AG10803 (cell line): ENCODE measurements at regions not wholly inside any gene's neighbourhood (a gene's known extent, or its start where the extent isn't known, plus 50 kb on each side); places are given as distances from the start of the nearest gene placed in this dataset.

ENCODE experiments used
- DNase-seq: peaks from one replicate; pipeline ENCODE4 v3.0.0; 2010; ENCODE audit warnings: low read depth
- H3K4me3 ChIP-seq: 2 replicates; pipeline ENCODE4 v1.5.1; 2011; ENCODE audit warnings: mild to moderate bottlenecking, low read length, control low read depth
- CTCF ChIP-seq: conservative IDR thresholded peaks from 2 replicates; pipeline ENCODE4 v1.5.1; 2011; ENCODE audit warnings: mild to moderate bottlenecking, low read length, control low read depth, inconsistent platforms

- TF ChIP-seq CTCF, result no peak
- no peak for DNase-seq
- no peak overlapping the region for H3K4me3 ChIP-seq
Measured at GRCh38 chr2:16045653-16046352, 105.5 kb downstream of the MYCN start.

GRCh38 chr2:16044946-16045456, 104.7 kb downstream of the MYCN start:
- no peak for TF ChIP-seq CTCF
- no peak overlapping the region for H3K4me3 ChIP-seq
- DNase-seq, result no peak

- no peak overlapping the region for H3K4me3 ChIP-seq
- TF ChIP-seq CTCF, result no peak
- DNase-seq, result no peak
Measured at GRCh38 chr2:16043627-16044026, 103.3 kb downstream of the MYCN start.

- DNase-seq, result no peak
- TF ChIP-seq CTCF, result no peak
- no peak overlapping the region for H3K4me3 ChIP-seq
Measured at GRCh38 chr2:16043192-16043591, 102.8 kb downstream of the MYCN start.

- no peak overlapping the region for H3K4me3 ChIP-seq
- DNase-seq, result no peak
- no peak for TF ChIP-seq CTCF
Measured at GRCh38 chr2:16042201-16042700, 101.9 kb downstream of the MYCN start.

- TF ChIP-seq CTCF, result no peak
- DNase-seq, result no peak
- H3K4me3 ChIP-seq, result no peak overlapping the region
Measured at GRCh38 chr2:16040271-16041010, 100.1 kb downstream of the MYCN start.

GRCh38 chr2:16039823-16040222, 99.5 kb downstream of the MYCN start:
- H3K4me3 ChIP-seq, result no peak overlapping the region
- no peak for TF ChIP-seq CTCF
- DNase-seq, result no peak
